ENCODE measurements at regions not wholly inside any gene's neighbourhood (a gene's known extent, or its start where the extent isn't known, plus 50 kb on each side); places are given as distances from the start of the nearest gene placed in this dataset.

DNA sequence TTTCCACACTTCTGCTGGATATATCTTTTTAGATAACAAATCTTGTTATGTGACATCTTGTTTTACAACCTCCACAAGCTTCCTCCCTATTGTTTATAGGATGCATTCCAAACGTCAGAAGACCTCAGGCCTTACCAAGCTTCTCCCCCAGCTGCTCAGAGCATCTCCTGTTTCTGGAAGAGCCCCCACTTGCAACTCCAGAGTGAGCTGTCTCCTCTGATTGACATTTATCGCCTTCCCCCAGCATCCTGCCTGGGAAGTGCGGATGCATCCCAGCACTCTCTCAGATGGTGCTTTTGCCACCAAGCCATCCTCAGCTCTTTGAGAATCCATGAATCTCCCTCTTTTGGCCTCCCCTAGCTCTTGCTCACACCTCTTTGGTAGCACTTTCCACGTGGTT, 123.5 kb downstream of the LRRC70 start:
- no peaks in the 10 kb centered on the region for H3K4me1 ChIP-seq
- no peak overlapping the region for H3K27ac ChIP-seq
- no peak for DNase-seq
- TF ChIP-seq, protein P1, sequence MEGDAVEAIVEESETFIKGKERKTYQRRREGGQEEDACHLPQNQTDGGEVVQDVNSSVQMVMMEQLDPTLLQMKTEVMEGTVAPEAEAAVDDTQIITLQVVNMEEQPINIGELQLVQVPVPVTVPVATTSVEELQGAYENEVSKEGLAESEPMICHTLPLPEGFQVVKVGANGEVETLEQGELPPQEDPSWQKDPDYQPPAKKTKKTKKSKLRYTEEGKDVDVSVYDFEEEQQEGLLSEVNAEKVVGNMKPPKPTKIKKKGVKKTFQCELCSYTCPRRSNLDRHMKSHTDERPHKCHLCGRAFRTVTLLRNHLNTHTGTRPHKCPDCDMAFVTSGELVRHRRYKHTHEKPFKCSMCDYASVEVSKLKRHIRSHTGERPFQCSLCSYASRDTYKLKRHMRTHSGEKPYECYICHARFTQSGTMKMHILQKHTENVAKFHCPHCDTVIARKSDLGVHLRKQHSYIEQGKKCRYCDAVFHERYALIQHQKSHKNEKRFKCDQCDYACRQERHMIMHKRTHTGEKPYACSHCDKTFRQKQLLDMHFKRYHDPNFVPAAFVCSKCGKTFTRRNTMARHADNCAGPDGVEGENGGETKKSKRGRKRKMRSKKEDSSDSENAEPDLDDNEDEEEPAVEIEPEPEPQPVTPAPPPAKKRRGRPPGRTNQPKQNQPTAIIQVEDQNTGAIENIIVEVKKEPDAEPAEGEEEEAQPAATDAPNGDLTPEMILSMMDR (IDR thresholded peaks at IDR 0.05), result no peak
- no peak for TF ChIP-seq POLR2A (IDR thresholded peaks at IDR 0.05)
- H3K36me3 ChIP-seq, result no peaks in the 10 kb centered on the region
- no peaks in the 10 kb centered on the region for H3K9me3 ChIP-seq
- H3K27me3 ChIP-seq, result no peaks in the 10 kb centered on the region
- H3K4me3 ChIP-seq, result no peak overlapping the region

DNA sequence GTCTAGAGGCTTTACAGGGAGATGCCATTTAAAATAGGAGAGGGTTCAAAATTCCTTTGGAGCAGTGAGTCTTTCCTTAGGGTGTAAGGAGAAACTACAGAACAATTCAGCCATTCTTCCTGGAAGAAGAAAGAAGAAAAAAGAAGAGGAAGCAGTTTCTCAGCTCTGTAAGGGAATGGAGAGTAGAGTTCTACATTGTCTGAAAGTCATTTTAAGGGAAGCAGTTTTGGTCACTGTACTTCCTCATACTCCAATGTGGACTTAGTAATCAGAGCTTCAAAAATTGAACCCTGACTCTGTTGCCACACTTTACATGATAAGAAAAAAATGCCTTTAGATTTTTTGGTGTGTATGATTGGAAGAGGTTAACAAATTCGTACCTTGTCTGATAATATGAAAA, 122.4 kb downstream of the LRRC70 start:
- Histone ChIP-seq H3K27me3 (no peaks in the 10 kb centered on the region), H3K4me3 (no peak overlapping the region), H3K9me3 (no peaks in the 10 kb centered on the region), H3K4me1 (no peaks in the 10 kb centered on the region), H3K27ac (no peak overlapping the region), H3K36me3 (no peaks in the 10 kb centered on the region)
- no peak for DNase-seq
- TF ChIP-seq, protein P1 (IDR thresholded peaks at IDR 0.05), result no peak
- TF ChIP-seq POLR2A (IDR thresholded peaks at IDR 0.05), result no peak

DNA sequence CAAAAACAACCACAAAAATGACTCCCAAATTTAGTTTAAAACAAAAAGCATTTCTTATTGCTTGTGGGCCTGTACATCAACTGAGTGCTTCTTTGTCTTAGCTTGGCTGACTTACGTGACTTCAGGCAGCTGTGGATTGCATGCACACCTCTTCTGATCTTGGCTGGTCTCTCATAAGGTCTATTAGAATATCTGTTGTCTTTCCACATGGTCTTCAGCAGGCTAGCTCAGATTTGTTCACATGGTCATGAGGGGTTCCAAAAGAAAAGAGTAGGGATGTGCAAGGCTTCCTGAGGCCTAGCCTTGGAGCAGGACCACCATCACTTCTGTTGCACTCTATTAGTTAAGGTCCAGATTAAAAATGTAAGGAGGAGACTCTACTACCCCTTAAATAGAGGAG, 120.1 kb downstream of the LRRC70 start:
- DNase-seq, result no peak
- H3K9me3 ChIP-seq, result no peaks in the 10 kb centered on the region
- no peaks in the 10 kb centered on the region for H3K4me1 ChIP-seq
- H3K36me3 ChIP-seq, result no peaks in the 10 kb centered on the region
- H3K4me3 ChIP-seq, result no peak overlapping the region
- TF ChIP-seq POLR2A (IDR thresholded peaks at IDR 0.05), result no peak
- TF ChIP-seq, protein P1 (IDR thresholded peaks at IDR 0.05), result no peak
- no peak overlapping the region for H3K27ac ChIP-seq
- H3K27me3 ChIP-seq, result no peaks in the 10 kb centered on the region

DNA sequence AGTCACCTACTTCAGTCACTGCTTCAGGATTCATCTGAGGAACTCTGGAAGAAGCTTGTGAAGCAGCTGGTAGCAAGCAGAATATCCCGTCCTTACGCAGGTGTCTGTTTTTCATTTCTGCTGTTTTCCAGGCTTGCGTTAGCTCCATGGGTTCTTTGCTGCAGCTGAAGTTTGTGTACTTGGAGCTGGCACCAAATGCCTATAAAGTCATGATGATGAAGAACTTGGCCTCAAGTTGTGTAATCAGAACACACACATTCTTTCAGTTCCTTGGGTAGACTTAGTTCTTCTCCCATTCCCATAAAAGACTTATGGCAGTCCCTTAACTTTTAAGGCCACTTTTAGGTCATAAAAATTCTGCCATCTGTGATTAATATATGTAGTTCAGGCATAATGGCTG, 116.7 kb downstream of the LRRC70 start:
- no peak for TF ChIP-seq POLR2A (IDR thresholded peaks at IDR 0.05)
- TF ChIP-seq, protein P1 (IDR thresholded peaks at IDR 0.05), result no peak
- Histone ChIP-seq H3K27me3 (no peaks in the 10 kb centered on the region), H3K9me3 (no peaks in the 10 kb centered on the region), H3K36me3 (no peaks in the 10 kb centered on the region), H3K4me1 (no peaks in the 10 kb centered on the region), H3K27ac (no peak overlapping the region), H3K4me3 (no peak overlapping the region)
- no peak for DNase-seq

DNA sequence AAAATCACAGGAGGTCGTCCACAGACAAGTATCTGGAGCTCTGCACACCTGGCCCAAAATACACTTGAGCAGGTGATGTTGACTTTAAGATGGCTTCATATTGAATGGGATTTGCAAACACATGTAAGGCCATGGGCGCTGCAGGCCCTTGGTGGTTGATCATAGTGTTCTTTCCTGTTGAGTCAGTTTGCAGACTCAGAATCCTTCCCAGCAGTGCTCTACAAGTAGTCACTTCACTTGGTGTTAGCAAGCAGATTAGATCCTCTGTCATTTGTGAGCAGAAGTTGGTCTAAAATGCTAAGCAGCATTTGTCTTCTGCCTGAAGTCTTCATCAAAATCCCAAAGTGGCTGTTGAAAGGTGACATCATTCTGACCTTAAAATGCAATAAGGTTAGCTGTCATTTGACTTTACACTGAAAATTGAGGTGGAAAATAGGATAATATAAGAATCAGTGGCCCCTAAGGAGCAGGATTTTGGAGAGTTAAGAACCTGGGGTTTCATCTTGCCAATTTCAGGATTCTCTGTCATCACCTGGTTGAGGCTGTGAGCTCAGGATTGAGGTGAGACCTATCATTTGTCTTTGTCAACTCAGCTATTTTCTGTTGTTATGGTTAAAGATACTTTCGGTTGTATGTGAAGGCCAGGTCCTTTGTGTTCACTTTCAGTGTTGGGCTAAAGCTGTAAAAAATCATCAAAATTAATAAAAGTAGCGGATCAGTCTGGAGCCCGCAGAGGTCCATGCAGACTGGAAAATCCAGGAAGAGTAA, 114.5 kb downstream of the LRRC70 start:
- TF ChIP-seq, protein P1 (IDR thresholded peaks at IDR 0.05), result no peak
- TF ChIP-seq POLR2A (IDR thresholded peaks at IDR 0.05), result no peak
- DNase-seq, result no peak

More for the DNA sequence above, 114.5 kb downstream of the LRRC70 start:
- H3K27me3 ChIP-seq, result no peaks in the 10 kb centered on the region
- H3K4me1 ChIP-seq, result no peaks in the 10 kb centered on the region
- H3K36me3 ChIP-seq, result no peaks in the 10 kb centered on the region
- H3K9me3 ChIP-seq, result peaks cover 0 to 1% (median 0%) of the 10 kb centered on the region in 4 donors
- H3K4me3 ChIP-seq, result no peak overlapping the region
- H3K27ac ChIP-seq, result no peak overlapping the region

Data from Peyer's patch (tissue), 4 donors.